CD4-positive, alpha-beta T cell treated with Interleukin-15 for 1 hour (primary cell): ENCODE measurements at regions not wholly inside any gene's neighbourhood (a gene's known extent, or its start where the extent isn't known, plus 50 kb on each side); places are given as distances from the start of the nearest gene placed in this dataset.

Experiments used
- DNase-seq: peaks from one replicate; pipeline ENCODE4 v3.0.0-alpha.2; 2020

DNA sequence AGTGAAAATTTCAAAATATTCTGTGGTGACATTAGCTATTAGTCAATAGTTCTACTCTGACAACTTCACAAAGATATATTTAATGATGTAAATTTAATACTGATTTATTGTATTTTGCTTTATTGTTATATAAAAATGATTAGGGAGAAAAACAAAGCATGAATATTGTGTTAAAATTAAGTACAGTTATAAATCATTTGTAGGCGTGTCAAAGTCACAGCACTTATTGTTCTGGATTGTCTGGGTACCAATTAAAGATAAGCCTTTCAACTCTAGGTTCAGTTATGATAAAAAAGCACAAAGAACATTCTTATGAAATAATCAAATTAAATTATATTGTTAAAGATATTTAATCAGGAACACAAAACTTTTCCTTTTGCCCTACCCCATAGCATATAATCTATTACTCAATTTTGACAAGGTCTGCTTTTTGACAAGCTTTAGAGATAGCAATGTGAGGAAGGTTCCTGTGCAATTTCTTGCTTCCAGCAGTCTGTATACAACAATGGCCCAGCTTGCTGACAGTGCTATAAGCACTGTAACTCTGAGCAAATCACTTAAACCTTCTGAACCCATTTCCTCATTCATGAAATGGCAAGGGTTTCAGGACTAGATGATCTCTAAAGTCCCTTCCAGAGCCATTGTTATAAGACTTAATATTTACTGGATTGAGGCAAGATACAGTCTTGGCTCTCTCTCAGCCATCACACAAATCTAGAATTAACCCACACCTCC lies 910.3 kb upstream of the LCORL start:
- no peak for DNase-seq

DNA sequence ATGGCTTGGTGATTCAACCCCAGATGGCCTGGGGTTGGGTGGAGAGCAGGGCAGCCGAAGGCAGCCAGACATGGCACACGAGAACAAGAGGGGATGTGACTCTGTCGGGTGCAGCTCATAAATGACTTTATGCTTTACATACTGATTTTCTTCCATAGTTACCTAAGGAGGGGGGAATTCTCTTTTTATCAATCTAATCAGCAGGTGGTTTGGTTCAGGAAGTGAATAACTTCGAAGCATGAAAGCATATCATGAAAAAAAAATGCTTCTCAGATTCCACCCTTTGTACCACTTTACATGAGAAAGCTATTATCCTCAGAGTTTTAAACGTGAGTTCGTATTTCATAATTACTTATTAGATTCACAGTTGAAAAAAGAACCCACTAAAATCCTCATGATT lies 908.9 kb upstream of the LCORL start:
- DNase-seq = no peak

DNA sequence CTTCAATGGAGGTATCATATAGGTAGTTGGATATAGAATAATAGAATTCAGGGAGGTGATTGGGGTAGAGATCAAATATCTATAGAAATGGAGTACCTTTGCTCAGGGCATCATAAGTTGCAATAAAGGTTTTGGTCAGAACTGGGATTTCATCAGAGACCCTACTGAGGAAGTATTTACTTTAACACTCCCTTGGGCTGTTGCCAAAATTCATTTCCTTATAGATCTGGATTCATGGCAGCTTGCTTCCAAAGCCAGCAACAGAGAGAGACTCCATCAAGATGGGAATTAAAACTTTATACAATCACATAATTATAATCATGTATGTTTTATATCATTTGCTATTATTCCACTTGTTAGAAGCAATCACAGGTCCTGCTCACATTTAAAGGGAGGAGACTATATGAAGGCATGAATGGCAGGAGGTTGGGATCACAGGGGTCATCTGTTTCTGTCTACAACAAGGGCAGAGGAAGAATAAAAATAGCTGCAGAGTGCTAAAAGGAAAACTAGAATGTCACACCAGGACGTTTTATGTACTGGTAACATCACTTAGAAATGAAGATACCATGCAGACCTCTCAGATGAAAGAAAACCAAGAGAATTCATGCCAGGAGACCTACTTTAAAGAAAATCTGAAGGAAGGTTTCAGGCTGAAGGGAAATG lies 902.1 kb upstream of the LCORL start:
- DNase-seq = no peak

DNA sequence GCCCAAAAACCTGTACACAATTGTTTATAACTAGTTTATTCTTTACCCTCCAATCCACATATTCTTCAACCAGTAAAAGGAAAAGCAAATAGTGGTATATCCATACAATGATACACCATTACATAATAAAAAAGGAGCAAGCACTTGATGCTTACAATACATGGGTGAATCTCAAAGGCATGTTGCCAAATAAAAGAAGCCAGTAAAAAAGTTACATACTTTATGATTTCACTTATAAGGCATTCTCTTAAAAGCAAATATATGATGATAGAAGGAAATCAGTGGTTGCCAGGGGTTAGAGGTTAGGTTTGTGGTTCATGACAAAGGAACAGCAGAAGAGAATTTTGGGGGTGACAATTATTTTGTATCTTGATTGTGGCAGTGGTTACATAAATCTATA lies 896.1 kb upstream of the LCORL start:
- DNase-seq = no peak

DNA sequence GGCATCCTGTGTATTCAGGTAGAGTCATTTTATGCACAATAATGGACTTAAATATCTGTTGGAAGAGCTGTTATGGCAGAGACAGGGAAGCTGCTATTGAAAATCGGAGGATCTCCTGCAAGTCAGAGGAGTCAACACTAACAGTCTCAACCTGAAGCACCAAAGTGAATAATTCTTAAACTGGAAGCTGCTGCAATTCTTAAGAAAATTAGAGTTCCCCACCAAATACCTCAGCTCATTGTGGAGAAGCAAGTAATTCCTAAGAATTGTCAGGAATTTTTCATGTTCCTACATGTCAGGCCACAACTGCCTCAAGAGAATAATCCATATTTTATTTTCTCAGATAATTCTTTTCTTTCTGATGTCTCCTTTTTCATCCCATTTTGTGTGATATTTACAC lies 892.6 kb upstream of the LCORL start:
- DNase-seq = no peak

DNA sequence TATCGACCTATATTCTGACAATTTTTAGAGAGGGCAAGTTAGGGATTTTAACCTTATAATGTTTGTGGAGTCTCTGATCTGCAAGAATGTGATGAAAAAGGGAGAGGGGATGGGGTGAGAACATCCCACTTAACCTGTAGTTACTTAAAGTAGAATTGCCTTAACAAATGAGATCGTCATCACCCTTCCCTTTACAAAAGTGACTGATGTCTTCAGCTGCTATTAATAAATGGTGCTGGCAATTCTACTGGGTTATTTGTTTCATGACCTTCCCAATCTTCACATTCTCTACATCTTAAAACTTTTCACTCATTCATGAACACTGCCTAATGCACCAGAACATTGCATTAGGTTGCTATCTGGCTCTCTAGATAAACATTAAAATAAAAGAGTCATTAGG lies 873.4 kb upstream of the LCORL start:
- no peak for DNase-seq

DNA sequence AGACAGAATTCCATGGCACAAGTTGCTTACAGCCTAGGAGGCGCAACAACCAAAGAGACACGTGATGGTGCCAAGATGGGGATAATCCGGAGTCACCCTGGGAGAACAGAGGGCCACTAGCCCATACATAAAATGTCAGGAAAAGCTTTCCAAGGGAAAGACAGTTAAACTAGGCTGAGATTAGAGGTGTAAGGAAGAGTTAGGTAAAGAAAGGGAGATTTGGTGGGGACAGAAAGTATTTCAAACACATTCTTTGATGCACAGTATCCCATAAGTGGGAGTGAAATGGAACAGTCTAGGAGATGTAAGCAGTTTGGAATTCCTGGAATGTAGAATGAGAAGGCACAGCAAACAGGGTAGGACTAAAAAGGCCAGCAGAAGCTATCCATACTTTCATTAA lies 860.9 kb upstream of the LCORL start:
- no peak for DNase-seq

DNA sequence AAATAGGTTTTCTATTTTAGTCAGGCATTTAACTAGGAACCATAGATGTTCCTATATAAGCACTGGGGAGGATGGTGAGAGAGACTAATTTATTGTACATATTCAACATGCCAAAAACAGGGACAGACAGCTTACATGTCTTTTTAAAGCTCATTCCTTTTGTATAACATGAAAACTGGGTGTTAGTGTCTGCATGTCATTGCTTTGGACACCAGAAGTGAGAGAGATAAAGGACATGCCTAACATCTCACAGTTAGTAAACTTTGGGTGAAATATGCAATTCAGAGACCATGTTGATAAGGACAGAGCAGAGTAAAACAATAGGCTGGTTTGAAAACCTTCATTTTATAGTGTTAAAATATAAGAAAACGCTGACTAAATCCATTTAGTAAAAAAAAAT lies 860.0 kb upstream of the LCORL start:
- no peak for DNase-seq

DNA sequence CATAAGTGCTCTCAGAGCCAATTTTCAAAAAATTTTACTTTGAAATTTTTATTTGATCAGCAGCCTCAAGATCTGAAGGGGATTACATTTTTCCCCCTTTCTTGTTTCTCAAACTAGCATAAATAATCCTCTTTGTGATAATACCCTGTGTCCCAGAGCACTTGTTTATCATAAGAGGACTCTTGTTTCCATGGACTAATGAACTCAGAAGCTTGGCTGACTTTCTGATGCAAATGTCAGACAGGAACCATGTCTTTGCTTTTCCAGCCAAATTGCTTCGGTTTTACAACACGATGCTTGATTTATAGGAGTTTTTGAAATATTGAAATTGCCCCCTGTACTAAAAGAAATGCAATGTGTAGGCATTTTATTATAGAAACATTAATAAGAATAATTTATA lies 859.3 kb upstream of the LCORL start:
- DNase-seq = no peak

DNA sequence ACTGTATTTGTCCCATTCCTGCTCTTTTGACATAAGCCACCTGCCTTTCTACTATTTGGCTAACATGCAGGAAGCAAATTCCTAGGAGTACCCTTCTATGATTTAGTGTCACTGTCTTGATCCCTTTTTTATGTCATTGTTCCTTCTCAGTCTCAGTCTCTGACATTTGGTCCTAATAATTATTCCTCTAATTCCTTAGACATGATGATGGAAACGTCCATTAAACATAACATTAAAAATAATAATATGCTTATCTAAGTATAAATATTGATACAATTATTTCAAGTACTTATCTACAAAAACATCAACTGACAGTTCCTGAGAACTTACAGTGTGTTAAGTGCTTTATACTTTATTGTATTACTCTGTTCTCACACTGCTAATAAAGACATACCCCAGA lies 857.0 kb upstream of the LCORL start:
- no peak for DNase-seq

DNA sequence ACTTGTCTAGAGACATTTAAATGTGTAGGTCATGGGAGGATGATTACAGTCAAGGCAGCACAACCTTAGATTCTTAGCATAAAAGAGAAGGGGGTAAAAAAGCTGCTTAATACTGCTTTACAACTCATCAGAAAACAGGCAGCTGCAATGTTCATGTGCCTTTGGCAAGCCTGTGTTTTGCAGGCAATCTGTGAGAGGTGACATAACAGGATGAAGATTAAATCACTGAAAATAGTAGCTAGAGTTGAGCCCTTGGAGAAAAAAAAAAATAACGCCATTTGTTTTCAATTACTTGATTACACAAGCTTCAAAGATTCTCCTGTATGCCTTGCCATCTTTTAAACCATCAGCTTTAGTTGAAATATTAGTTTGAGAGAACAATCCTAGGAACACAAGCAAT lies 847.6 kb upstream of the LCORL start:
- no peak for DNase-seq

DNA sequence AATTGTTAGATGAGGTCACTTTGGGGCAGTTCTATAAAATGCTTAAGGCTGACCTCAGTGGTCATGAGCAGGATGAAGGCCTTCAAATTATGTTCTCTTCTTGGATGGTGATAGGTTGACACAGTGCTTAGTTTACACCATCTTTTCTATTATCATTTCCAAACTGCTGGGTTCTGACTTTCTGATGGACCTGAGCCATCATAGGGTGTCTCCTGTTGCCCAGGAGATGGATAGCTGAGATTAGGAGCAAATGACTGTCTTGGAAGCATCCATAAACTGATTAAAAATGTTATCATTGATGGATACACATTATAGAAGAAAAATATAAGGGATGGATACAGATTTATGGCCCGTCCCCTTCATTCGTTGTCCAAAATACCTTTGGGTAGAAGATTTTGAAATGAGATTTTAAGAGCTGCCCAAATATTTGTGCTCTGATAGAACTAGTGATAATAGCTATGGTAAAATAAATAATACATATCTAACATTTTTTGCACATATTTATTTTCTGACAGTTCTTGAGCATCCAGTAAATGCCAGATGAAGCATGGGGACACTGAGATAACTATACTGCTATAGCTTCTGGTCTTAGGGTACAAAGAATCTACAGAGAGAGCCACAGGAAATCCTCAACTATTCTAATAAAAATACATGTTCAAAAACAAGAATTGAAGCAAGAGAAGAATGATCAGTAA lies 839.4 kb upstream of the LCORL start:
- DNase-seq = no peak

DNA sequence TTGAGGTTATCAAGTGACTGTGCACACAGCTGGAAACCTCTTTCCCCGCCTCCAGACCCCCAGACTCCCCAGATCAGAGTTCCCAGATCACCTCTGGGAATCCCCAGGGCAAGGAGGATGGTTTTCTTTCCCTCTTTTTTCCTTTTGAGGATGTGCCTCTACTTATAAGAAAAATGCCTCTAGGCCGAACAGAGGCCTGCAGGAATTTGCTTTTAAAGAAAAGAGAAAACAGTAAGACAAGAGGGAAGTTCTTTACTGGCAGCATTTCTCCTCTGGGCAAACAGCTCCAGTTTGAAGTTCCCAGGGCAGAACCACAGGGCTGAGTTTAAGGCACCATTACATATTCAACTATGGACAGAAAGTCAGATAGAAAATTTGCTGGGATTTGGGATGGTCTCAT lies 837.9 kb upstream of the LCORL start:
- DNase-seq = no peak

DNA sequence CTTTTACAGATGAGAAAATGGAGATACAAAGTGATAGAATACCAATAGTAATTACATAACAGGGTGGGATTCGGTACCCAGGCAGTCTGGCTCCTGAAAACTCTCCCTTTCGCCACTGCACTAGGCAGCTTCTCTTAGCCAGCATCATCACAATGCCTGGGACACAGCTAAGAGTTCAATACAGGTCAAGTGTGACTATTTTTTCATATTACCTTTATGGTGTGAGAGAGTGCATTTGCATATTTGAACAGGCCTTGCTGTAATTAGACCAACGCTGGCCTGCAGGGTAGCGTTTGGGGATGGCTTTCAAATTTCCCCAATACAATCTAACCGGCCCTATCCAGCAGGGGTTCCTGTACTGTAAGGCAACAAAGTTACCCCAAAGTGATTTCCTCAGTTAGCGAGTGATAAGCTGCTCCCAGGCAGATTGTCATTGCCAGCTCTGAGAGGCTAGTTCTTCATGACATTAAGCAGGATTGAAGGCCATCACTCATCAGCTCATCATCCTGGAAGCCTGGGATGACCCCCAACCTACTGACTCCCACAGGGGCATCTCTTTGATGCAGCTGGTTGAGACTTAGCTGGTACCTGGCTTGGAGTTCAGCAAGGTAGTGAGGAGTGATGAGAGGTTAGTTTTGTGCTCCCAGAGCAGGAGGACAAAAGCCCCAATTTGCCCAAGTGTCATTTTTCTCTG lies 836.8 kb upstream of the LCORL start:
- no peak for DNase-seq

DNA sequence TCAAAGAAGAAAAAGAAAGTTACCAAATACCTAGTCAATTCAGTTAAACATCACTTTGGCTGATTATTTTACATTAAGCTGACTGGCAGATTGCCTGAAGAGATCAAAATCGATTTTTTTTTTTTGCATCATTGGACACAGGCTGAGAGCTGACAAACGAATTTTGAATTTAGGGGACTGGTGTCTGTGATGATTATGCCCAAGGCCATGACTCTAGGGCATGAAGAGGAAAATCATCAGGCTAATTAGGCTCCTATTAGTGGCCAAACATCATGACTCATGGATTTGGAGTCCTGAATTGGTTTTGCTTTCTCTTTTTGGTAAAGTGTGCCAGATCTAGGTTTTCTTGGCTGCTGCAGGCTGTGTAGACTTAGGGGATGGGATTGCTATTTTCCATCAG lies 829.3 kb upstream of the LCORL start:
- DNase-seq = no peak

DNA sequence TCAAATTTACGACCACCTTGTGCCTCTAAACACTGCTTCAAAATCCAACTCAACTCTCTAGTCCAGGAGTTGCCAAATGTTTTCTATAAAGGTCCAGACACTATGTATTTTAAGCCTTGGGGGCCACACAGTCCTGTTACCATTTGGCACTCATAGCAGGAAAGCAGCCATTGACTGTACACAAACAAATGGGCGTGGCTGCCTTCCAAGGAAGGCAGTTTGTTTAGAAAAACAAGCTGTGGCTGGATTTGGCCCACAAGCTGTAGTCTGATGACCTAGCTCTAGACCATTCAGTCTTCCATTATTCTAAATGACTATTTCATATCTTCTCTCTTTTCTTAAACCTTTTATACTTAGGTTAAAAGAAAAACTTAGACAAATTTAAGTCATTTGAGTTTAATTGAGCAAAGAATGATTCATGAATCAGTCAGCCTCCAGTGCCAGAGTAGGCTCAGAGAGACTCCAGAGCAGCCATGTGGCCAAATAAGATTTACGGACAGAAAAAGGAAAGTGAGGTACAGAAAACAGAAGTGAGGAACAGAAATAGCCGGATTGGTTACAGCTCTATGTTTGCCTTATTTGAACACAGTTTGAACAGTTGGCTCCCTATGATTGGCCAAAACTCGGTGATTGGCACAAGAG lies 825.8 kb upstream of the LCORL start:
- DNase-seq = no peak

DNA sequence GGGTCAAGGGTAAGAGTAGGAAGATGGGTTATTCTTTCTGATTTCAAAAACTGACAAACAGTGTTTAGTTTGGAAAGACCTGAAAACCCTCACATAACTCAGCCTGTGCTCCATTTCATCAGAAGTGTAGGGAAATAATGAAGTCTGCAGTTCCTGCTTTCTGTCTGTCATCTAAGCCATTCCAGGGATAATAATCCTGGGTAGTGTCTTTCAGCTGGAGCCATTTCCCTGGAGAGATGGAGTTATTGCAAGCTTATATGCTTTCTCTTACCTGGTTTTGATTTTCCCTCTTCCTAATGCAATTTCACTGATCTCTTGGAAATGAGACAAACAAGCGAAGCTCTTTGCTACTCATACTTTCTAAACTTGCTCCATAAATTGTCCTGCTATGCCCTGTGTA lies 824.8 kb upstream of the LCORL start:
- no peak for DNase-seq

DNA sequence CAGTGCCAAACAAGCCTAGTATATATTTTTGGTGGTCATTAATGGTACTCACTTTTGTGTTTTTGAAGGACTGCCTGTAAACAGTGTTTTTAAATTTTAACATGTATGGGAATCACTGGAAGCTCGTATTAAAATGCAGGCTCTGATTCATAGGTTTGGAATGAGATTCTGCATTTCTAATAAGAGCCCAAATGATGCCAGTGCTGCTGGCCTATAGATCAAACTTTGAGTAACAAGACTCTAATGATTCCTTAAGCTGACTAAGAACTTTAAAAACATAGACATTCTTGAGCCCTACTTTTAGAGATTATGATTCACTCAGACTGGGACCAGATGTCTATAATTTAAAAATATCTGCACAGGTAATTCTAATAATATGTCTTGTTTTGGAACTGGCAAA lies 823.2 kb upstream of the LCORL start:
- DNase-seq = no peak

DNA sequence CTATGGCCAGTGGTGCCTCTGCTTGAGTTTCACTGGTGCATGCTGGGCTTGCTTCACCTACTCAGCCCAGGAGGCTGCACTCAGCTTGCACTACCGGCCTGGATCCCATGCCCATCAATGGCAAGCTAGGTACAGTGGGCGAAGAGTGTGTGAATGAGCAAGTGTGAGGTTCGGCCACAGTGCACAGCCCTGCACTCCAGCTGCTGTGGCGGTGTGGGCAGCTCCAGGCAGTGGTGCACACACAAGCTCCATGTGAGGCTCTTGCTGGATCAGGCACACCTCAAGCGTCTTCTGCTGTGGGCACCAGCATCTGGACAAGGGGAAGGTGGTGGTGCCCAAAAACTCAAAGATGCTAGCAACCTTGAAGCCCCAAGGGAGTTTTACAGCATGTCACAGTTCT lies 820.9 kb upstream of the LCORL start:
- no peak for DNase-seq

DNA sequence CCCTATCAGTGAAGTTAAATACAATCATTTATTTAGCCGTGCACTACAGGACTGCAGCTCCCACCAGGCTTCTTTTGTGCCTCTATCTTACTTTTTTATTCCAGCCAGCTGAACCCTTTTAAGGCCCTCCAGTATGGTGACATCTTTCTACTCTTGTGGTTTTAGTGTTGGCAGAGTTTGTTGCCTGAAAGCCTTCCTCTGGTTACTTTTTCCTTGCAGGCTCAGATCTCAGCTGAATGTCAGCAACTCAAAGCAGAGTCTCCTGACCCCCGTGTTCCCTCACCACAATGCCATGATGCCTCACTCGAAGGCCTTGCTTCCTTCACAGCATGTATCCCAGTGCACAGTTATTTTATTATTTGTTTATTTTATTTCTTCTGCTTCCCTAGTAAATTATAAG lies 818.9 kb upstream of the LCORL start:
- no peak for DNase-seq

DNA sequence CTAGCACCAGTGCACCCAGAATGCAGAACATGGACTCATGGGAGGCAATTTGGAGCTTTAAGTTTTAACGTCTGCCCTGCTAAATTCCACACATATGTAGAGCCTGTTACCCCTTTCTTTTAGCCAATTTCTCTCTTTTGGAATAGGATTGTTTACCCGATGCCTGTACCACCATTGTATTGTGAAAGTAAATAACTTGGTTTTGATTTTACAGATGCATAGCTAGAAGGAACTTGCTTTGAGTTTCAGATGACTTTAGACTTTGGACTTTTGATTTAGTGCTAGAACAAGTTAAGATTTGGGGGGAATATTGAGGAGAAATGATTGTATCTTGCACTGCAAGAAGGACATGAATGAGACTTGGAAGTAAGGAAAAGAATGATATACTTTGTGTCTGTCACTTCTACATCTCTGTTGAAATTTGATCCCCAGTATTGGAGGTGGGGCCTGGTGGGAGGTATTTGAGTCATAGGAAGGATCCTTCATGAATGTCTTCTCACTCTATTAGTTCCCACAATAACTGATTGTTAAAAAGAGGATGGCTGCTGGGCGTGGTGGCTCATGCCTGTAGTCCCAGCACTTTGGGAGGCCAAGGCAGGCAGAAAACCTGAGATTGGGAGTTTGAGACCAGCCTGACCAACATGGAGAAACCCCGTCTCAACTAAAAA lies 794.8 kb upstream of the LCORL start:
- DNase-seq = no peak

DNA sequence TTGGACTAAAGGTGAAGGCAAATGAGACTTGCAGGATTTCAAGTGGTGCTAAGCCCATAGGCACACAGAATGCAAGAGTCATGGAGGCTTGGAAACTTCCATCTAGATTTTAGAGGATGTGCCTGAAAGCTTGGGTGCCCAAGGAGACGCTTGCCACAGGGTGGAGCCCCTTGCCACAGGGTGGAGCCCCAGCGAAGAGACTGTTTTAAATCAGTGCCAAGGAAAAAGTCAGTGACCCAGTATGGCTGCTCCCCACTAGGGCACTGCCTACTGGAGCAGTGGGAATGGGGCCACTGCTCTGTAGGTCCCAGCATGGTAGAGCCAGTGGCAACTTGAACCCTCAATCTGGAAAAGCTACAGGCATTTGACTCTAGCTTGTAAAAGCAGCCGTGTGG lies 794.2 kb upstream of the LCORL start:
- no peak for DNase-seq
